WTC11 (cell line): ENCODE measurements at regions not wholly inside any gene's neighbourhood (a gene's known extent, or its start where the extent isn't known, plus 50 kb on each side); places are given as distances from the start of the nearest gene placed in this dataset.

Source experiments
- ATAC-seq: fragments of 200-7000 bp; cut with Tn5 transposase; 2 replicates; pipeline ENCODE4 v1.10.0; 2021; ENCODE audit warnings: mild to moderate bottlenecking, moderate library complexity
- CTCF ChIA-PET: fragments of 300-600 bp; sonication (Branson Sonifier 250); formaldehyde crosslinking; loops from one replicate; lab custom pipeline; 2021; ENCODE audit warnings: antibody characterized with exemption; lab: Charles Lee
- POLR2A ChIA-PET: fragments of 350-600 bp; sonication (Branson Sonifier 250); formaldehyde crosslinking; loops from one replicate; lab custom pipeline; 2021; ENCODE audit warnings: antibody characterized with exemption; lab: Charles Lee
- DNase-seq: peaks from one replicate; pipeline ENCODE4 v3.0.0; 2021; ENCODE audit warnings: low spot score
- H3K27ac Mint-ChIP-seq: 2 replicates; pipeline ENCODE4 v1.8.0; 2021; ENCODE audit warnings: mixed read lengths
- H3K27me3 Mint-ChIP-seq: 2 replicates; pipeline ENCODE4 v1.8.0; 2021; ENCODE audit warnings: low read depth, mild to moderate bottlenecking, moderate library complexity, mixed read lengths
- H3K36me3 Mint-ChIP-seq: 2 replicates; pipeline ENCODE4 v1.8.0; 2021; ENCODE audit warnings: mixed read lengths
- H3K4me1 Mint-ChIP-seq: 2 replicates; pipeline ENCODE4 v1.8.0; 2022; ENCODE audit warnings: mixed read lengths
- H3K4me3 Mint-ChIP-seq: 2 replicates; pipeline ENCODE4 v1.8.0; 2021; ENCODE audit warnings: mild to moderate bottlenecking, moderate library complexity, mixed read lengths
- H3K9me3 Mint-ChIP-seq: 2 replicates; pipeline ENCODE4 v1.8.0; 2021; ENCODE audit warnings: mixed read lengths
- ATF1 ChIP-seq: sonication (generic); formaldehyde crosslinking; IDR thresholded peaks from 2 replicates; pipeline ENCODE4 v1.8.1; 2023; ENCODE audit warnings: mild to moderate bottlenecking, moderate library complexity, missing genetic modification reagents
- CREB1 ChIP-seq: sonication (generic); formaldehyde crosslinking; IDR thresholded peaks from 2 replicates; pipeline ENCODE4 v1.8.0; 2023; ENCODE audit warnings: mild to moderate bottlenecking, missing genetic modification reagents
- E2F5 ChIP-seq: sonication (generic); formaldehyde crosslinking; IDR thresholded peaks from 2 replicates; pipeline ENCODE4 v1.8.1; 2022; ENCODE audit warnings: mild to moderate bottlenecking, moderate library complexity, missing genetic modification reagents
- EMX1 ChIP-seq: fragments of 250-450 bp; sonication (Bioruptor Pico); IDR thresholded peaks from 2 replicates; pipeline ENCODE4 v1.8.0; 2021; ENCODE audit warnings: mild to moderate bottlenecking
- ESRRA ChIP-seq: sonication (generic); formaldehyde crosslinking; IDR thresholded peaks from 2 replicates; pipeline ENCODE4 v1.8.1; 2022; ENCODE audit warnings: mild to moderate bottlenecking, missing genetic modification reagents, borderline replicate concordance
- ETV6 ChIP-seq: sonication (generic); formaldehyde crosslinking; IDR thresholded peaks from 2 replicates; pipeline ENCODE4 v1.8.1; 2022; ENCODE audit warnings: mild to moderate bottlenecking, missing genetic modification reagents
- FOXP1 ChIP-seq: sonication (generic); formaldehyde crosslinking; IDR thresholded peaks from 2 replicates; pipeline ENCODE4 v1.8.0; 2022; ENCODE audit warnings: missing genetic modification reagents, mild to moderate bottlenecking, moderate library complexity, borderline replicate concordance
- GABPB1 ChIP-seq: sonication (generic); formaldehyde crosslinking; IDR thresholded peaks from 2 replicates; pipeline ENCODE4 v1.8.1; 2023; ENCODE audit warnings: mild to moderate bottlenecking, missing genetic modification reagents
- HMGA2 ChIP-seq: fragments of 250-450 bp; sonication (Bioruptor Pico); IDR thresholded peaks from 2 replicates; pipeline ENCODE4 v1.4.0; 2021; ENCODE audit warnings: mild to moderate bottlenecking, moderate library complexity
- JUN ChIP-seq: sonication (generic); formaldehyde crosslinking; IDR thresholded peaks from 2 replicates; pipeline ENCODE4 v1.8.0; 2023; ENCODE audit warnings: mild to moderate bottlenecking, missing genetic modification reagents
- MAX ChIP-seq: sonication (generic); formaldehyde crosslinking; IDR thresholded peaks from 2 replicates; pipeline ENCODE4 v1.8.0; 2022; ENCODE audit warnings: mild to moderate bottlenecking, missing genetic modification reagents
- NFE2L1 ChIP-seq: sonication (generic); formaldehyde crosslinking; IDR thresholded peaks from 2 replicates; pipeline ENCODE4 v1.8.1; 2023; ENCODE audit warnings: missing genetic modification reagents
- NFYB ChIP-seq: sonication (generic); formaldehyde crosslinking; conservative IDR thresholded peaks from 2 replicates; pipeline ENCODE4 v1.8.0; 2022; ENCODE audit warnings: low read depth, missing genetic modification reagents
- OVOL2 ChIP-seq: fragments of 250-450 bp; sonication (Bioruptor Pico); IDR thresholded peaks from 2 replicates; pipeline ENCODE4 v1.9.0; 2021; ENCODE audit warnings: mild to moderate bottlenecking, borderline replicate concordance
- PRRX2 ChIP-seq: fragments of 250-450 bp; sonication (Bioruptor Pico); IDR thresholded peaks from 2 replicates; pipeline ENCODE4 v1.8.0; 2021; ENCODE audit warnings: mild to moderate bottlenecking
- RORB ChIP-seq: fragments of 250-450 bp; sonication (Bioruptor Pico); IDR thresholded peaks from 2 replicates; pipeline ENCODE4 v1.9.0; 2021; ENCODE audit warnings: mild to moderate bottlenecking
- SOX15 ChIP-seq: fragments of 250-450 bp; sonication (Bioruptor Pico); IDR thresholded peaks from 2 replicates; pipeline ENCODE4 v1.9.0; 2021; ENCODE audit warnings: mild to moderate bottlenecking
- TEAD4 ChIP-seq: sonication (generic); formaldehyde crosslinking; IDR thresholded peaks from 2 replicates; pipeline ENCODE4 v1.8.0; 2022; ENCODE audit warnings: mild to moderate bottlenecking, missing genetic modification reagents
- ZNF121 ChIP-seq: sonication (generic); formaldehyde crosslinking; IDR thresholded peaks from 2 replicates; pipeline ENCODE4 v1.8.0; 2023; ENCODE audit warnings: missing genetic modification reagents
- ZNF219 ChIP-seq: sonication (generic); formaldehyde crosslinking; IDR thresholded peaks from 2 replicates; pipeline ENCODE4 v1.8.0; 2023; ENCODE audit warnings: missing genetic modification reagents, mild to moderate bottlenecking, borderline replicate concordance
- ZNF232 ChIP-seq: sonication (generic); formaldehyde crosslinking; IDR thresholded peaks from 2 replicates; pipeline ENCODE4 v1.8.0; 2022; ENCODE audit warnings: mild to moderate bottlenecking, missing genetic modification reagents
- ZNF416 ChIP-seq: fragments of 250-450 bp; sonication (Bioruptor Pico); IDR thresholded peaks from 2 replicates; pipeline ENCODE4 v1.9.0; 2021; ENCODE audit warnings: mild to moderate bottlenecking, inconsistent platforms
- ZNF671 ChIP-seq: fragments of 250-450 bp; sonication (Bioruptor Pico); IDR thresholded peaks from 2 replicates; pipeline ENCODE4 v1.8.0; 2021; ENCODE audit warnings: mild to moderate bottlenecking
- TF ChIP-seq, protein P1 (sequence below): fragments of 250-450 bp; sonication (Bioruptor Pico); conservative IDR thresholded peaks from 2 replicates; pipeline ENCODE4 v1.9.0; 2021; ENCODE audit warnings: mild to moderate bottlenecking
- TF ChIP-seq, protein P2 (sequence below): sonication (generic); formaldehyde crosslinking; IDR thresholded peaks from 2 replicates; pipeline ENCODE4 v1.8.0; 2022; ENCODE audit warnings: mild to moderate bottlenecking, missing genetic modification reagents
- TF ChIP-seq, protein P3 (sequence below): sonication (generic); formaldehyde crosslinking; IDR thresholded peaks from 2 replicates; pipeline ENCODE4 v1.8.0; 2022; ENCODE audit warnings: mild to moderate bottlenecking, missing genetic modification reagents
- TF ChIP-seq, protein P4 (sequence below): sonication (generic); formaldehyde crosslinking; IDR thresholded peaks from 2 replicates; pipeline ENCODE4 v1.8.1; 2023; ENCODE audit warnings: mild to moderate bottlenecking, missing genetic modification reagents, moderate library complexity
- TF ChIP-seq, protein P5 (sequence below): sonication (generic); formaldehyde crosslinking; IDR thresholded peaks from 2 replicates; pipeline ENCODE4 v1.8.0; 2022; ENCODE audit warnings: mild to moderate bottlenecking, missing genetic modification reagents
- TF ChIP-seq, protein P6 (sequence below): sonication (generic); formaldehyde crosslinking; IDR thresholded peaks from 2 replicates; pipeline ENCODE4 v1.8.1; 2023; ENCODE audit warnings: mild to moderate bottlenecking, moderate library complexity, missing genetic modification reagents

- H3K4me1 Mint-ChIP-seq, result peaks cover 14% of the 10 kb centered on the region
- peaks cover 3% of the 10 kb centered on the region; the same call in 1 of the 2 replicates for H3K27me3 Mint-ChIP-seq
- POLR2A ChIA-PET, result no interaction called here
- ATAC-seq (no peak), DNase-seq (no peak)
- no peak overlapping the region for H3K27ac Mint-ChIP-seq
- H3K4me3 Mint-ChIP-seq, result no peak overlapping the region
- TF ChIP-seq JUN (CRISPR knock-in tag) (no peak), ATF1 (CRISPR knock-in tag) (no peak), ETV6 (no peak), NFE2L1 (no peak), ZNF219 (CRISPR knock-in tag) (no peak), ZNF671 (CRISPR knock-in tag) (no peak), PRRX2 (CRISPR knock-in tag) (no peak), HMGA2 (CRISPR knock-in tag) (no peak), GABPB1 (CRISPR knock-in tag) (no peak), E2F5 (no peak), OVOL2 (CRISPR knock-in tag) (no peak), ZNF121 (CRISPR knock-in tag) (no peak), RORB (CRISPR knock-in tag) (no peak), TEAD4 (CRISPR knock-in tag) (no peak), ZNF416 (CRISPR knock-in tag) (no peak)
- TF ChIP-seq, protein P1, sequence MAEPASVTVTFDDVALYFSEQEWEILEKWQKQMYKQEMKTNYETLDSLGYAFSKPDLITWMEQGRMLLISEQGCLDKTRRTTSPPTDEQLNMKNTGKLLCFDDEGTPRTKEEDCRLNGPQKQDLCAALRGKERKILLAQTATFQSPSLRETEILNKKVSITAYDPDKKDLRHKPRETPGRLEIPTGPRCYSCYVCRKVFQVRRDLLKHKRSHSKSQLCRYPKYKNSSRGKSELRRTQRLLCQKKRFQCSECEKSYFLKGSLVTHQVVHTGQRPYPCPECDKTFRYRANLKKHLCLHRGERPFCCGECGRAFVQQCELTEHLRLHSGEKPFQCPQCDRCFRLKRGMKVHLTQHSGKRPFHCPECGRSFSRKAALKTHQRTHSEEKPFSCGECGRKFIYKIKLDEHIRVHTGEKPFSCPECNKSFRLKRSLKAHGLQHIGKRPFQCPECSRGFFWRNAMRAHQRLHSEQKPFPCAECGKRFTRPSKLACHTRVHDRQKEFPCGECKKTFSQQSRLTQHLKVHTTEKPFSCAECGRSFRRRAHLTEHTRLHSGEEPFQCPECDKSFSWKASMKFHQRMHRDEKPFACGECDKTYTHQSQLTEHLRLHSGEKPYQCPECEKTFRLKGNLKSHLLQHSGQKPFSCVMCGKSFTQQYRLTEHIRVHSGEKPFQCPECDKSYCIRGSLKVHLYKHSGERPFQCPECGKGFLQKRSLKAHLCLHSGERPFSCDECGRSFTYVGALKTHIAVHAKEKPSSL (CRISPR knock-in tag), result no peak
- TF ChIP-seq, protein P2, sequence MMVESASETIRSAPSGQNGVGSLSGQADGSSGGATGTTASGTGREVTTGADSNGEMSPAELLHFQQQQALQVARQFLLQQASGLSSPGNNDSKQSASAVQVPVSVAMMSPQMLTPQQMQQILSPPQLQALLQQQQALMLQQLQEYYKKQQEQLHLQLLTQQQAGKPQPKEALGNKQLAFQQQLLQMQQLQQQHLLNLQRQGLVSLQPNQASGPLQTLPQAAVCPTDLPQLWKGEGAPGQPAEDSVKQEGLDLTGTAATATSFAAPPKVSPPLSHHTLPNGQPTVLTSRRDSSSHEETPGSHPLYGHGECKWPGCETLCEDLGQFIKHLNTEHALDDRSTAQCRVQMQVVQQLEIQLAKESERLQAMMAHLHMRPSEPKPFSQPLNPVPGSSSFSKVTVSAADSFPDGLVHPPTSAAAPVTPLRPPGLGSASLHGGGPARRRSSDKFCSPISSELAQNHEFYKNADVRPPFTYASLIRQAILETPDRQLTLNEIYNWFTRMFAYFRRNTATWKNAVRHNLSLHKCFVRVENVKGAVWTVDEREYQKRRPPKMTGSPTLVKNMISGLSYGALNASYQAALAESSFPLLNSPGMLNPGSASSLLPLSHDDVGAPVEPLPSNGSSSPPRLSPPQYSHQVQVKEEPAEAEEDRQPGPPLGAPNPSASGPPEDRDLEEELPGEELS, result no peak
- TF ChIP-seq, protein P3, sequence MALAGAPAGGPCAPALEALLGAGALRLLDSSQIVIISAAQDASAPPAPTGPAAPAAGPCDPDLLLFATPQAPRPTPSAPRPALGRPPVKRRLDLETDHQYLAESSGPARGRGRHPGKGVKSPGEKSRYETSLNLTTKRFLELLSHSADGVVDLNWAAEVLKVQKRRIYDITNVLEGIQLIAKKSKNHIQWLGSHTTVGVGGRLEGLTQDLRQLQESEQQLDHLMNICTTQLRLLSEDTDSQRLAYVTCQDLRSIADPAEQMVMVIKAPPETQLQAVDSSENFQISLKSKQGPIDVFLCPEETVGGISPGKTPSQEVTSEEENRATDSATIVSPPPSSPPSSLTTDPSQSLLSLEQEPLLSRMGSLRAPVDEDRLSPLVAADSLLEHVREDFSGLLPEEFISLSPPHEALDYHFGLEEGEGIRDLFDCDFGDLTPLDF (CRISPR knock-in tag), result no peak
- TF ChIP-seq, protein P4, sequence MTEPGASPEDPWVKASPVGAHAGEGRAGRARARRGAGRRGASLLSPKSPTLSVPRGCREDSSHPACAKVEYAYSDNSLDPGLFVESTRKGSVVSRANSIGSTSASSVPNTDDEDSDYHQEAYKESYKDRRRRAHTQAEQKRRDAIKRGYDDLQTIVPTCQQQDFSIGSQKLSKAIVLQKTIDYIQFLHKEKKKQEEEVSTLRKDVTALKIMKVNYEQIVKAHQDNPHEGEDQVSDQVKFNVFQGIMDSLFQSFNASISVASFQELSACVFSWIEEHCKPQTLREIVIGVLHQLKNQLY (CRISPR knock-in tag), result no peak
- TF ChIP-seq, protein P5, sequence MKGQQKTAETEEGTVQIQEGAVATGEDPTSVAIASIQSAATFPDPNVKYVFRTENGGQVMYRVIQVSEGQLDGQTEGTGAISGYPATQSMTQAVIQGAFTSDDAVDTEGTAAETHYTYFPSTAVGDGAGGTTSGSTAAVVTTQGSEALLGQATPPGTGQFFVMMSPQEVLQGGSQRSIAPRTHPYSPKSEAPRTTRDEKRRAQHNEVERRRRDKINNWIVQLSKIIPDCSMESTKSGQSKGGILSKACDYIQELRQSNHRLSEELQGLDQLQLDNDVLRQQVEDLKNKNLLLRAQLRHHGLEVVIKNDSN, result no peak
- no peaks in the 10 kb centered on the region for H3K9me3 Mint-ChIP-seq
- CTCF ChIA-PET, result no interaction called here
- no peaks in the 10 kb centered on the region for H3K36me3 Mint-ChIP-seq
Measured at GRCh38 chr10:44172883-44173607, 211.9 kb downstream of the CXCL12 start.

GRCh38 chr10:44171765-44172164 is 213.1 kb downstream of the CXCL12 start:
- Mint-ChIP-seq H3K4me1 (peaks cover 17% of the 10 kb centered on the region), H3K9me3 (no peaks in the 10 kb centered on the region), H3K36me3 (no peaks in the 10 kb centered on the region), H3K27me3 (peaks cover 3% of the 10 kb centered on the region; the same call in 1 of the 2 replicates), H3K27ac (no peak overlapping the region), H3K4me3 (no peak overlapping the region)
- POLR2A ChIA-PET, result no interaction called here
- no peak for DNase-seq
- no peak for ATAC-seq
- CTCF ChIA-PET, result no interaction called here
- TF ChIP-seq SOX15 (CRISPR knock-in tag), result no peak
- TF ChIP-seq ZNF121 (CRISPR knock-in tag), result no peak
- TF ChIP-seq FOXP1, result no peak
- no peak for TF ChIP-seq ZNF219 (CRISPR knock-in tag)
- no peak for TF ChIP-seq EMX1 (CRISPR knock-in tag)
- TF ChIP-seq, protein P6, sequence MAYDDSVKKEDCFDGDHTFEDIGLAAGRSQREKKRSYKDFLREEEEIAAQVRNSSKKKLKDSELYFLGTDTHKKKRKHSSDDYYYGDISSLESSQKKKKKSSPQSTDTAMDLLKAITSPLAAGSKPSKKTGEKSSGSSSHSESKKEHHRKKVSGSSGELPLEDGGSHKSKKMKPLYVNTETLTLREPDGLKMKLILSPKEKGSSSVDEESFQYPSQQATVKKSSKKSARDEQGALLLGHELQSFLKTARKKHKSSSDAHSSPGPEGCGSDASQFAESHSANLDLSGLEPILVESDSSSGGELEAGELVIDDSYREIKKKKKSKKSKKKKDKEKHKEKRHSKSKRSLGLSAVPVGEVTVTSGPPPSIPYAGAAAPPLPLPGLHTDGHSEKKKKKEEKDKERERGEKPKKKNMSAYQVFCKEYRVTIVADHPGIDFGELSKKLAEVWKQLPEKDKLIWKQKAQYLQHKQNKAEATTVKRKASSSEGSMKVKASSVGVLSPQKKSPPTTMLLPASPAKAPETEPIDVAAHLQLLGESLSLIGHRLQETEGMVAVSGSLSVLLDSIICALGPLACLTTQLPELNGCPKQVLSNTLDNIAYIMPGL (CRISPR knock-in tag), result no peak
- TF ChIP-seq CREB1 (CRISPR knock-in tag), result no peak
- no peak for TF ChIP-seq NFYB (CRISPR knock-in tag)
- no peak for TF ChIP-seq ESRRA (CRISPR knock-in tag)
- no peak for TF ChIP-seq ZNF232 (CRISPR knock-in tag)
- TF ChIP-seq MAX (CRISPR knock-in tag), result no peak
